Central memory CD4-positive, alpha-beta T cell (primary cell): ENCODE measurements at regions not wholly inside any gene's neighbourhood (a gene's known extent, or its start where the extent isn't known, plus 50 kb on each side); places are given as distances from the start of the nearest gene placed in this dataset.

Experiments
- DNase-seq: peaks from one replicate; pipeline ENCODE4 v3.0.0; 2022

DNA sequence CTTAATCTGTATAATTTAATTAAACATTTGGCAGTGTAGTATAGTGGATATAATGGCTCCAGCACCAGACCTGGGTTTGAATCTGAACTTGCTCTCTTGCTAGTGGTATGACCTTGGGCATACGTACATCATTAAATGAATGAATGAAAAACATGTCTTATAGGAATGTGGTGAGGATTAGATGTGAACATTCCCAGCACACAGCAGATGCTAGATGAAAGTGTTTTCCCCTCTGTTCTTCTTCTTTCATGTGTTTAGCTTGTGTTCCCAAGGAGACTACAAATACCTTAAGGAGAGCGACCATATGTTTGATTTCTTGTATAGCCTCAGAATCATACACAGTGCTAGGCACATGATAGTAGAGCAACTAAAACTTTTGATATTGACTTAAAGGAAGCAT, 56.5 kb downstream of the CT47B1 start:
- no peak for DNase-seq

DNA sequence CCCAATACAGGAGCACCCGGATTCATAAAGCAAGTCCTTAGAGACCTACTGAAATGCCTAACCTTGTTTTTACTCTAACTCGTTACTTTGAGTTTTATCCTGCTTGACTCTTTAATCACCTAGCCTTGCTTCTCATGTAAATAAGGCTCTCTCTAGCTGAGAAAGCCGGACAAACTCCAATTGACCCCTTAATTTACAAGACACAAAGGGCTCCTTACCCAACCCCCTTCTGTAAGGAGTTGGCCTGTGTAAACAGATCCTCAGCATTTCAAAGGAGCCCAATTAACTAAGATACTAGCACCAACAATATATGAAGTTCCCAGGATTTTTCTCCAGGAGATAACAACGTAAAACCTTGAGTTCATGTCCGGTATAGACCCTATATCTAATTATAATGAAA, 61.7 kb downstream of the CT47B1 start:
- no peak for DNase-seq

DNA sequence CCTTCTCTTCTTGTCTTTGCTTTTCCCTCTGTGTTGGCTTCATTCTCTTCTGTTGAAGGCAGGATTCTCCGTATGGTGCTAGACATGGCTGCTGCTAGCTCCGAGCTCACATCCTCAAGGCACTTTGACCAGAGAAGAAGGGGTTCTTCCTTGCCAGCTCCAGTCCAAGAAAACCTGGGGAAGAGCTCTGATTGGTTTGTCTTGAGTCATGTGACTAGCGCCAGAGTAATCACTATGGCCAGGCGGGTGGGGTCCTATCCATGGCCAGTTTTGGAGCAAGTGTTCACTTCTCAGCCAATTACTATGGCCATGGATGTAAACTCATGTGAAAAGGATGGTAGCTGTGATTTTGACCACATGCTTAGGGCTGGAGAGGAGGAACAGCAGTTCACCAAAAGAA, 74.2 kb downstream of the CT47B1 start:
- no peak for DNase-seq

DNA sequence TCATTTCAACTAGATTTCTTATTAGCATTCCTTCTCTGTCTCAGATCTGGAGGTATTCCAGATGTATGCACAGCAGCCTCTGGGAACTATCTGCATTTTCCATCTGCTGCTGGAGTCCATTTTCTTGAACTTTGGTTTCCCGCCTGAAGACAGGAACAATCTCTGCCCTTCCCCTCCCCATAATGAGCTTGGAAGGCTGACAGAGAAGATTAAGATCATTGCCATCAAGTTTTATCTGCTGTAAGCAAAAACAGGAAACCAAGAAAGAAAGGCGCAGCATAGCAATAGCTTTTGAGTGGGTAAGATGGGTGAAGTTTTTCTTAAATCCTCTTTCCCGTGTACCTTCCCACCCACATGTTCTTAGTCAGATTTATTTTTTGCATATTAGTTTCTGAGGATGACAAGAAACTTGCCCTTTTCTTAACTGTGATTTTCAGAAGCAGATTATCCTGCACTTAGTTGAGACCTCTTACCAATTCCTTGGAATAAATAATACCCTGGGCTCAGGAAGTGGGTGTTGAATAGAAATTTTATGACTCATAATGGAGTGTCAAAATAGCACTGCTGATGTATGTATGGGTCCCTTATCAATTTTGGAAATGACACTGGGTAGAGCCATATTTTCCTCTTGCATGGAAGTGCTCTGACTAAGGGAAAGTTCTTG, 78.3 kb downstream of the CT47B1 start:
- DNase-seq: no peak

DNA sequence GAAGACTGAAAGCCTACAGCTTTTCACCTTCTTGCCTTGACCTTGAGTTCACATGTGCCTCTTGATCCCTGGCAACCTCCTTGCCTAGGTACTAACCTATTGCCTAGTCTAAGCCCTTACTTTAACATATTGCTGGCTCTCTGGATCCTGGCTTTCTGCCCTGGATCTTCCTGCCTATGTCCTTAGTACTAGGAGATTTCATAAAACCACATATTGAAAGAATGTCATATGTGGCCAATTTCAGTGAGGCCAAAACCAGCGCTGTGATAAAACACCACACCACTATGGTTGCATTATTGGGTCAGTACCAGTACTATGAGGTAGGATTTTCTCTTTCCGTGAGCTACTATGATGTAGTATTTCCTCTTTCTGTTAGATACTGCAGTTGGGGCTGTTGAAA, 80.4 kb downstream of the CT47B1 start:
- no peak for DNase-seq

DNA sequence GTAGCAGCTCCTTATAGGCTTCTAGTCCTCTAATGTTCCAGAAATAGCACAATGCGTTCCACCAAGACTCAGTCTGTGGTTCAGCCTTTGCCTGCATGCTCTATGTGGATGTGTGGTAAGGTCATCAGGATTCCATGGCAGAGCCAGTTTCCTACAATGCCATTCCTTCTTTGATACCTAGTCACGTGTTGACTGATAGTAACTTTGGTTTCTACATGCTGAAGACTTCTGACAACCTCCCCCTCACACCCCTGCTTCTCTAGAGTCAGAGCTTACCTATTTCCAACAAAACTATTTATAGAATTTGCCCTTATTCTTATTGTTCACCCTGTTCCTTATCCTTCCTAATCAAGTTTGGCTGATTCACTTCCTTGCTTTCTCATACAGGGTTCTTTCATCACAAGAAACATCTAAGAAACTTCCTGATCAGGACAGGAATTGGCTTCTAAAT, 81.1 kb downstream of the CT47B1 start:
- no peak for DNase-seq

DNA sequence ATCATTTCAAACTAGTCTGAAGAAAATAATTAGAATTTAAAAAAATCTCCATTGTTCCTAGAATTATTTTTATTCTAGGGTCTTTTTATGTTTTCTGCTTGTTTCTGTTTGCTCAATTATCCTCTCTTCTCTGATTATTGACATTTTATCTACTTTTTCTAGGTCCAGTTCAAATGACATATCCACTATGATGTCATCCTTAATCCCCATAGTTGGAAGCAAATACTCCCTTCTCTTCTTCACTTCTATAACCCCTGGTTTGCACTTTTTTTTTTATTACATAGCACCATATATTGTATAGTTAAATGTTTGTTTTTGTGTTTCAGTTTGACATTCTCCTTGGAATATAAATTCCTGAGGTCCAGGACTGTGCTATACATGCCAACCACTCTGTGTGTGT, 82.6 kb downstream of the CT47B1 start:
- DNase-seq: no peak

DNA sequence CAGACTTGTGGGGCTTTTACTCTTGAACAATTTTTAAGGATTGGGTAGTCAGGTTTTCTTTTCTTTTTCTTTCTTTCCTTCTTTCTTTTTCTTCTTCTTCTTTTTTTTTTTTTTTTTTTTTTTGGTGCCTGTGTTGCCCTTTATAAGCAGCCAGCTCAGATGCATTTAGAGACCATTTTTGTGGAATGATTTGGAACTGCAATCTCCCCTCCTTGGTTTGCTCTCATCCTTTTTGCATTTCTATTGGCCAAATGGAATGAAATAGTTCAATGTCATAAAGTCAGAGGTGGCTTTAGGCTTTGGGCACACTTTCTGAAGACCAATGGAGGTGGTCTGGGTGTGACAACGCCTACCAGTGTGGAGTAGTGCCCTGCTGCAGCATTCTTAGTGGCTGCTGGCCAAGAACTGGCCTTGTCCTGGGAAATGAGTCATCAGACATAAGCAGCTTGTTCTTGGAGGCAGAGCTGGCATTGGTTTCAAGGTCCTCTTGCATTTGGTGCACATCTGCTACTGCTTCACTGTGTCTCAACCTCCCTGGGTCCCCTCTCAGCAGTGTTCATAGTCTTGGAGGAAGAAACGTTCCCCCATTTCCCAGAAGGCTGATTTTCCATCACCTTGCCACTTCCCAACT, 84.5 kb downstream of the CT47B1 start:
- DNase-seq: no peak

DNA sequence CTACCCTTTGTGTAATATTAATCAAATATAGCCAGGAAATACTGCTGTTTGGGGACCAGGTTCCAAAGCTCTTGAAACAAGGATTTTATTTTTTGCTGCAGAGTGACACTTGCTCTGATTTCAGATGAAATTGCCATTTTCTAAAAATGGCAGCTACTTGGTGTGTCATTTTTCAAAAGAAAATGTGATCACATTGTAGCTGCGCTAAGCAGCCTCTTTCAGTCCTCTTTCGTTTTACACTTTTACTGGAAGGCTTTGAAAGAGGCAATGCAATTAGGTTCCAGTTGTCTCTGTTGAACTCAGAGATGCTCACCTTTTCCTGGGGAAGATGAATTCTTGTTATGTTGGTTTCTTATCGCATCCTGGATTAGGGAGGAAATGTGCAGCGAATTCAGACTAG, 85.1 kb downstream of the CT47B1 start:
- DNase-seq: no peak

DNA sequence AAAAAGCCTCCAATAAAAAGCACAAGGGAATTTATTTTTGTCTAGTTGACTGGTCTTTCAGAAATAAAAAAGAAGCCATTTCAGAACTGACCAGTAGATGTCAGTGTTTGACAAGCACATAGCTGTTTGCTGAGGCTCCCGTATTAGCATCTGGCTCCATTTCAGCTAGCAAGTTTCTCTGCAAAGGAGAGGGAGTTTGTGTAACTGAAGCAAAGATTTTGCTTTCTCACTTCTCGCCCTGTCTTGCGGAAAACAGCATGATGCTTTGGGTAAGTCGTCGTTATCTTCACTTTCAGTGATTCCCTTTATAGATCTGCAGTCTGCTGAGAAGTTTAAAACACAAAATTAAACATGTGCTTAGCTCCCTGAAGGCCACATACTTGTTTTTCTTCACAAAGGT, 85.5 kb downstream of the CT47B1 start:
- peak; percentile 50 for DNase-seq

DNA sequence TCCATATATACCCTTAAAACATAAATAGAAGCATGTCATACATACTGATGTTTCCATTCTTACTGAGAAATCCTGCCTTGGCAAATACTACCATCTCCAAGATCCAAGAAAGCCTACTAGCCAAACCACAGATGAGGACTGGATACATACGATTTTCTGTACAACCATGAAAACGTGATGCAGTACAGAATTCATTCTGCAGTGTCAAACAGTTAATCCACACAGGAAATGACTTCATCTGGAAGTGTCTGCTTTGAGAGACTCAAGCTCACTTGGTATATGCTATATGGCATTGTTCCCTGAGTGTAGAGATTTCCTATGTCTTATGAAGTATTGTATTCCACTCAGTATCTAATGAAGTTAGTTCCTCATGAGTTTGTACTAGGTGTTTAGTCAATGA, 94.3 kb downstream of the CT47B1 start:
- no peak for DNase-seq

DNA sequence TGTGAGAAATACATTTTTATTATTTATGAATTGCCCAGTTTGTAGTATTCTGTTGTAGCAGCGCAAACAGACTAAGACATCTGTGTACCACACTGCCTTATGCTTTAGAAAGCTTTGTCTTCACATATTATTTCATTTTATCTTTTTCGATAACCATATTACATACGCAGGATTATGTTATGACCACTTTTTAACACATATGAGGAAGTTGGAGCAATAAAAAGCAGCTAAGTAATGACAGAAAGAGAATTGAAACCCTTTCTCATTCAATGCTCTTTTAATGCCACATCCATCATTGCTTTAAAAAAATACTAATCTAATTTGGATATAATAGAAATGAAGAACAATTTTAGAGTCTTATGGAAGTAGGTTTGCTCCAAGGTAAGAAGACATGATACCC, 99.7 kb downstream of the CT47B1 start:
- no peak for DNase-seq

DNA sequence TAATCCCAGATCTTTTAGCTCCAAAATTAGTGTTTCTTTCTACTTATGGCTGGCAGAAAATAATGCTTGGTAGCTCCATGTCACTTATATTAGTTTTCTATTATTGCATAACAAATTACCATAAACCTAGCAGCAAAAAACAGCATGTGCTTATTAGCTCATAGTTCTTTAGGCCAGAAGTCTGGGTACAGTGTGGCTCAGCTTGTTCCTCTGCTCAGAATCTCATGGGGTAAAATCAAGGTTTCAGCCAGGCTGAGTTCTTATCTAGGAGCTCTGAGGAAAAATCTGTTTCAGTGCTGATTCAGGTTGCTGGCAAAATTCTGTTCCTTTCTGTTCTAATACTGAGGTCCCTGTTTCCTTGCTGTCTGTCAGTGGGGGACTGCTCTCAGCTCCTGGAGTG, 101.1 kb downstream of the CT47B1 start:
- DNase-seq: no peak

DNA sequence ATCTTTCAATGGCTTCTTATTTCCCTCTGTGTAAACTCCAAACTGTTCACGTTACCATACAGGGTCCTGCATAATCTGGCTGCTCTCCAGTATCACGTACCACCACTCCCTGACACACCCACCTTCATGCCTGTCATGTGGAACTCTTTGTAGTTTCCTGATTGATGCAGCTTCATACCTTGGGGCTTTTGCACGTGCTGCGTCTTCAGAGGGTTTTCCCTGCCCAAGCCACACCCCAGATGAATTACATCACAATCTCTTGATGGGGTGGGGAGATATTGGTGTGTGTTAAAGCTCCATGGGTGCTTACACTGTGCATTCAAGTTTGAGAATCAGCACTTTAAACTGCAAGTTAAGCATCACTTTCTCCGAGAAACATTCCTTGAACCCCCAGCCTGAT, 101.9 kb downstream of the CT47B1 start:
- no peak for DNase-seq

DNA sequence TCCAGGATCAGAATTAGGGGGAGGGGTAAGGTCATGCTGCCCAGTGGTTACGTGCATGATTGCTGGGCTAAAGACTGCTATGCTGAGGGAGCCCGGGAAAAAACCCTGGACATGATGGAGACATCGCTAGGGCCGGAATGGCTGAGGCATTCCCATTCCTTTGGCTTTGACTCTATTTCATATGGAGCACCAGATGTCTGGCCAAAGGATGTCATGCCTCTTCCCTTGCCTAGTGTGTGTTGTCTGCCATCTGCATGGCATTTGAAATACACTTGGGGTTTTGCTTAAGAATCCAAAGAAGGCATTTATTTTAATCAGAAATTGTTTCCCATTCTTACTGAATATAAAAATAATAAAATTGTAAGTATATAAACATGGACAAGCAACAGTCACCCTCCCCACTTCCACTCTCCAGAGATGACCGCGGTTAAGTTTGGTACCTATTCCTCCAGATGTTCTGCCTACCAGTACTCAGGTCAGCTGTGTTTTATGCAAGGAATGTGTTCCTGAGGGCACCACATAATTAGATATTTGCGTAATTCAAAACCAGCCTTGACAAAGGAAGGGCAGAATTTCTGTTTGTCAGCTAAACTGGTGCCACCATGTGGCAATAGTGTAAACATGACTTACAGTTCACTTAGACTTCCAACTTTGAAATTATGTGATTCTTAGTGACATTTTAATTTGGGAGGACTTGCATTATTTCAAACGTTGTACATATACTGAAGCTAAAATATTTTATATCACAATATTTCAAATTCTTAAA, 105.9 kb downstream of the CT47B1 start:
- no peak for DNase-seq

DNA sequence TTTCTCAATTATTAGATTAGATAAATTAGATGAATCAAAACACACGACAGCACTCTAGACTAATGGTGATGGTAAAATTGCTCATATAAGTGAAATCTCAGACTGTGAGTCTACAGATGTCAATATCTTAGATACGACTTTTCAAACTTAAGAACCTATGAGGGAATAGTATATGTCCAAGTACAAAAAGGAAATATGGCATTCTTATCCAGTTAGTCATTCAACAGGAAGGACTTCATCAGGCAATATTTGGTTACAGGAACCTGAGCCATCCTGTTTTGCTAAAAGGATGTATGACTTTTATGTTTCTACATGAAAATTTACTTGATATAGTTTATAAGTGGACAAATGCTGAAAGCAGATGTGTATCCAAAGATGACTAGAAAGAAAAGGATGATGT, 107.0 kb downstream of the CT47B1 start:
- no peak for DNase-seq

DNA sequence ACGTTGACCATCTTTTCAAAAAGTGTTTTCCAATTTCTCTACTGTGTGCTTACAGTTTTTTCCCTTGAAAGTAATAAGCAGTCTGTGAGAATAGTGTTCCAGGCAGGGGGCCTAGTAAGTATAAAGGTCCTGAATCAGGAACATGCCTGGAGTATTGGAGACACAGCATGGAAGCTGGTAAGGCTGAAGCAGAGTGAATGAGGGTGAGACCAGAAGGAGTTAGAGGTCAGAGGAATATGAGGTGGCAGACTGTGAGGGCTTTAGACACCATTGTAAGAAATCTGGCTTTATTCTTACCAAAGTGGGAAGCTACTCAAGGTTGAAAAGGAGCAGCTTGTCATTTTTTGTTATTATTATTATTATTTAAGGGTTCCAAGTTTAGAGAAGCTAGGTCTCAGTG, 107.4 kb downstream of the CT47B1 start:
- DNase-seq: no peak

DNA sequence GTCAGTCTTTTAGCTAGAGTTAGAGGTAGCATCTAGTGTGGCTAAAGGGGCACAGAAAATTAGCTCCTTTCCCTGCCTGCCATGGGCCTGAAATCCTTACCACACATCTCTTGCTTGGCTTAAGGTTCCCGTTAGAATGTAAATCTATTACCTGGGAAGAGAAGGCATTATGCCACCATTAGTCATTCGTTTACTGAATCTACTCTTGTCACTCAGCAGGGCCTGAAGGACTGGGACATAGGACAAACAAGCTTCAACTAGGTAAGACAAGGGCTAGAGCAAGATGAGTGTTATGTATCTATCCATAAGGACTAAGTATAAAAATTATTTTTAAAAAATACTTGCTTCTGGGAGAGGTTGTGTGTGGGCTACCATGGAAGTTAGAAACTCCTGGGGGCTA, 112.4 kb downstream of the CT47B1 start:
- no peak for DNase-seq

DNA sequence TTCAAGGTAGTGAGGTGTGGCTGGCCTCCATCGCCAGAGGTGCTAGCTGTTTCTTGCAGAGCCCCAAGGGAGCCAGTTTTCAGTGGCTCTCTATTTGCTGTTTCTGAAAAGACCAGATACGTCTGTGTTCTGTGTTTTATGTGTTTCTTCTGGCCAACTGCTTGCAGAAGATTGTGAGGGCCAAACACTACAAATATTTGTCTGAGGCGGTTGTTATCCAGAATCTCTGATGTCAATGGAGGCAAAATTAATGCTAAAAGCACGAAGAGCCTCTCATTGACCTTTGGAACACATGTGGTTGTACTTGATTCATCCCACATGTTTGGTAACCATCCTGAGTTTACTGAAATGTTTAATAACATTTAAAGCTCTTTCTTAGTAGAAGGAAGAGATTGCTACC, 113.9 kb downstream of the CT47B1 start:
- DNase-seq: no peak

DNA sequence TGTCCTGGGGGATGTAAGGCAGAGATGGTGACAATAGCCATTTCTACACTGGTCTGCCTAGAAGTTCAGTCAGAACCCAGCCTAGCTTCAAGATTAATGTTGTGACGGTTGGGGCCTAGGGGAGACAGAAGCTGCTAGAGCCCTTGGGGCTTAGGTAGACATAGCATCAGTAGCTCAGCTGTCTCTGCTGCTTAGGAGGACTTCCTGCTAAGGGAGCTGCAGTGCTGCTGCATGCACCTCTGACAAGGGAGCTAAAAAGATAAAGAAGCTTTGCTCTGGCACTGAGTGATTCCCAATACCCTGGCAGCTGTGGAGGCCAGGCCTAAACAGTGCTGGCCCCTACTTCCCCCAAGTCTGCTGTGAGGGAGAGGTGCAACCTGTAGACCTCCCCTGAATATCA, 116.0 kb downstream of the CT47B1 start:
- DNase-seq: no peak

DNA sequence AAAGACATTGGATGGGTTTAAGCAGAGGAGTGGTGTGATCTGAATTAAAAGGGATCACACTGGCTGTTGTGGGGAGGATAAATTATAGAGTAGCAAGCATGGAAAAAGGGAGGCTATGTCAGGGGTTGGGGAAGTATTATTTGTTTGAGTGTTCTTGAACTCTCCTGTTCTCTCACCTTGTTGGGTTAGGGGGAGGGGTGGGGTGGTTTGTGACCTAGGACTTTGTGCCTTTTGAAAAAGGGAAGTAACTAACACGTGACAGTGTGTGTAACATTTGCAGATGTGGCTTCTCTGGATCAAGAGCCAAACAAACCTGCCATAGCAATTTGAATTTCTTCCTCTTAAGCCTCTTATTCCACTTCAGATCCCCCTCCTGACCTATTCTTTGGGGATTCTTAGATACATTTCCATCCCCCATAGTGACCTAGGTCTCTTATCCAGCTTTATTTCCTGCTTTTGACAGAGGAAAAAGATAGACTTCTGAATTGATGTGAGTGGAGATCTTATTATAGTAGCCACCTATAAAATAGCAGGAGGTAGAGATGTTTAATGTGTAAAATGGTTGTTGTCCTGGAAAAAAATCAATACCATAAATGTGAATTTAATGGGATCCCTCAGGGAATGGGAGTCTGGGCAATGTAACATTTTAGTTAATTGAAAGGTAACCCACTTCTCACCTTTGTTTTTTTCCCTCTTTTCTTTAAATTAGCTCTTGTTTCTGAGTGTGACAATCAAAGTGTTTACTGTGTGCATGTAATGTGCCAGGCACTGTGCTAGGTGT, 120.4 kb downstream of the CT47B1 start:
- DNase-seq: no peak

DNA sequence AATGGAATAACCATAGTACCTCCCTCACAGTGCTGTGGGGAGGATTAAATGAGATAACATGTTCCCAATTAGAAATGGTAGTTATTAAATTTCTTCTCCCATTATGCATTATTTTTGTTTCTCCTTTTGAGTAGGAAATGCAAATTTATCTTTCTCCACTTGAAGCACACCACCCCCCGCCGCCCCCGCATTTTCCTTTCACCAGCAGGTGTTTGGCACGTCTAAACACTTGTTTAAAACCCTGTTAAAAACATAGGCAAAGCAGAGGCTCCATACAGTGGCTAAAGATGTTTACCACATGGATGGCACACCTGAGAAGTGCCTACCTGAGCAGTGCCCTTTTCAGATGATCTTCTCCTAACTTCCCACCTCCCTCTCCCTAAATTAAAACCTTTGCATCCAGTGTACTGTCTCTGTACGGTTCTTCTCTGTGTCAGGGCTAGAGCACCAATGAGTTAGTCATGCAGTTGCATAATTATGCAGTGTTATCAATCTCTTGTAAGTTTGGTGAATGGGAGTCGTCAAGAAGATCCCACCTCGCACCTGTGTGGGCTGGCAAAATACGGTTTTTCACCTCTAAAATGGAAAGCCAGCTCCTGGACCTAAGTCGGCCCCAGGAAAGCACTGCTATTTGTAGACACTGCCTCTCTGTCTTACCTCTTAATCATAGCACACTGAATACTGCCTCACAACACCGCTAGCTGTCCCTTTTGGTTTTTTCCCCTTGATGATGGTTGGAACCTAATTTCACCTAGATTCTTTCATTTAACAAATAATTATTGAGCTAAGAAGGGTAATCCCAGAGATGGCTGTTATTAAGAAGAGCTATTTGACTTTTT, 122.0 kb downstream of the CT47B1 start:
- DNase-seq: no peak
